ENCODE measurements at regions not wholly inside any gene's neighbourhood (a gene's known extent, or its start where the extent isn't known, plus 50 kb on each side); places are given as distances from the start of the nearest gene placed in this dataset.

- no peak for TF ChIP-seq EZH2 (IDR thresholded peaks at IDR 0.05; ENCODE audit: borderline replicate concordance, low read depth, low read length, severe bottlenecking)
- TF ChIP-seq POLR2A (IDR thresholded peaks at IDR 0.05; ENCODE audit: low read depth, low read length) = no peak
- no peak for TF ChIP-seq MYC (IDR thresholded peaks at IDR 0.05; ENCODE audit: low read depth, low read length)
- TF ChIP-seq JUN (IDR thresholded peaks at IDR 0.05; ENCODE audit: borderline replicate concordance, insufficient read depth, insufficient read length, low read depth) = no peak
- no peak for TF ChIP-seq FOS (IDR thresholded peaks at IDR 0.05; ENCODE audit: borderline replicate concordance, insufficient read depth, low read length)
- TF ChIP-seq, protein P1, sequence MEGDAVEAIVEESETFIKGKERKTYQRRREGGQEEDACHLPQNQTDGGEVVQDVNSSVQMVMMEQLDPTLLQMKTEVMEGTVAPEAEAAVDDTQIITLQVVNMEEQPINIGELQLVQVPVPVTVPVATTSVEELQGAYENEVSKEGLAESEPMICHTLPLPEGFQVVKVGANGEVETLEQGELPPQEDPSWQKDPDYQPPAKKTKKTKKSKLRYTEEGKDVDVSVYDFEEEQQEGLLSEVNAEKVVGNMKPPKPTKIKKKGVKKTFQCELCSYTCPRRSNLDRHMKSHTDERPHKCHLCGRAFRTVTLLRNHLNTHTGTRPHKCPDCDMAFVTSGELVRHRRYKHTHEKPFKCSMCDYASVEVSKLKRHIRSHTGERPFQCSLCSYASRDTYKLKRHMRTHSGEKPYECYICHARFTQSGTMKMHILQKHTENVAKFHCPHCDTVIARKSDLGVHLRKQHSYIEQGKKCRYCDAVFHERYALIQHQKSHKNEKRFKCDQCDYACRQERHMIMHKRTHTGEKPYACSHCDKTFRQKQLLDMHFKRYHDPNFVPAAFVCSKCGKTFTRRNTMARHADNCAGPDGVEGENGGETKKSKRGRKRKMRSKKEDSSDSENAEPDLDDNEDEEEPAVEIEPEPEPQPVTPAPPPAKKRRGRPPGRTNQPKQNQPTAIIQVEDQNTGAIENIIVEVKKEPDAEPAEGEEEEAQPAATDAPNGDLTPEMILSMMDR (IDR thresholded peaks at IDR 0.05; ENCODE audit: extremely low read depth in 1 of 2, insufficient read depth in 1 of 2, low read depth in 1 of 2, low read length in 2 of 2) = no peak
- TF ChIP-seq, protein P2, sequence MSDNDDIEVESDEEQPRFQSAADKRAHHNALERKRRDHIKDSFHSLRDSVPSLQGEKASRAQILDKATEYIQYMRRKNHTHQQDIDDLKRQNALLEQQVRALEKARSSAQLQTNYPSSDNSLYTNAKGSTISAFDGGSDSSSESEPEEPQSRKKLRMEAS (IDR thresholded peaks at IDR 0.05; ENCODE audit: insufficient read depth, insufficient read length) = no peak
- no peak for TF ChIP-seq POLR2AphosphoS5 (IDR thresholded peaks at IDR 0.05; ENCODE audit: insufficient read depth, low read depth, low read length)
- no peak for DNase-seq (ENCODE audit: low read depth, low spot score)
- no peak overlapping the region for H3K27ac ChIP-seq (ENCODE audit: insufficient read depth, low read depth, low read length)
Measured at GRCh38 chr5:152106571-152106970, 181.9 kb upstream of the GLRA1 start.

More at GRCh38 chr5:152106571-152106970, 181.9 kb upstream of the GLRA1 start:
- no peak for FAIRE-seq
- Histone ChIP-seq H3K9me1 (replicated peaks; ENCODE audit: control insufficient read depth, extremely low read depth, insufficient read depth, low read length) (no peaks in the 10 kb centered on the region), H3K4me1 (ENCODE audit: control insufficient read depth, extremely low read depth, insufficient read depth, low read length) (no peaks in the 10 kb centered on the region), H3K9me3 (replicated peaks; ENCODE audit: control insufficient read depth, insufficient read depth, low read length) (no peaks in the 10 kb centered on the region), H3K4me3 (replicated peaks in 1 of 3; ENCODE audit: insufficient read depth in 1 of 3, low read depth in 1 of 3, low read length in 3 of 3) (no peak overlapping the region), H3K9ac (replicated peaks; ENCODE audit: extremely low read depth, insufficient read depth, low read length) (no peak overlapping the region), H3K4me2 (ENCODE audit: insufficient read depth, low read length) (no peak overlapping the region), H3K79me2 (ENCODE audit: control insufficient read depth, insufficient read depth, low read length) (no peaks in the 10 kb centered on the region), H4K20me1 (replicated peaks; ENCODE audit: control insufficient read depth, extremely low read depth, insufficient read depth, low read length) (no peaks in the 10 kb centered on the region), H3K27me3 (ENCODE audit: control insufficient read depth in 2 of 2, insufficient read depth in 2 of 2, low read length in 2 of 2) (no peaks in the 10 kb centered on the region), H3K36me3 (ENCODE audit: control insufficient read depth in 2 of 2, extremely low read depth in 1 of 2, insufficient read depth in 2 of 2, low read length in 2 of 2) (no peaks in the 10 kb centered on the region), H2AFZ (ENCODE audit: low read depth, low read length) (no peak overlapping the region)
- ChIA-PET CTCF (no interaction called here), POLR2A (no interaction called here)
- BruUV-seq (replicated peaks) = no TSS peak
- intact Hi-C loops (cut with micrococcal nuclease) = no loop called here
- dilution Hi-C loops (cut with MboI; ENCODE audit: extremely low pct_ligation_motif_present, low sequenced_read_pairs) = no loop called here

Data from endothelial cell of umbilical vein (primary cell).